Activated T-cell treated with anti-CD3 and anti-CD28 coated beads, Interleukin-2, amount 50 U/mL, for 48 hours (primary cell): ENCODE measurements at regions not wholly inside any gene's neighbourhood (a gene's known extent, or its start where the extent isn't known, plus 50 kb on each side); places are given as distances from the start of the nearest gene placed in this dataset.
"Not testable (repeated sequence)": the region's sequence is repeated elsewhere in the genome, so short reads cannot be mapped to it uniquely, and the experiment has no call there.

Source experiments
- DNase-seq, 2 experiments: peaks; one replicate each; pipeline ENCODE4 v3.0.0-alpha.2; 2020

DNA sequence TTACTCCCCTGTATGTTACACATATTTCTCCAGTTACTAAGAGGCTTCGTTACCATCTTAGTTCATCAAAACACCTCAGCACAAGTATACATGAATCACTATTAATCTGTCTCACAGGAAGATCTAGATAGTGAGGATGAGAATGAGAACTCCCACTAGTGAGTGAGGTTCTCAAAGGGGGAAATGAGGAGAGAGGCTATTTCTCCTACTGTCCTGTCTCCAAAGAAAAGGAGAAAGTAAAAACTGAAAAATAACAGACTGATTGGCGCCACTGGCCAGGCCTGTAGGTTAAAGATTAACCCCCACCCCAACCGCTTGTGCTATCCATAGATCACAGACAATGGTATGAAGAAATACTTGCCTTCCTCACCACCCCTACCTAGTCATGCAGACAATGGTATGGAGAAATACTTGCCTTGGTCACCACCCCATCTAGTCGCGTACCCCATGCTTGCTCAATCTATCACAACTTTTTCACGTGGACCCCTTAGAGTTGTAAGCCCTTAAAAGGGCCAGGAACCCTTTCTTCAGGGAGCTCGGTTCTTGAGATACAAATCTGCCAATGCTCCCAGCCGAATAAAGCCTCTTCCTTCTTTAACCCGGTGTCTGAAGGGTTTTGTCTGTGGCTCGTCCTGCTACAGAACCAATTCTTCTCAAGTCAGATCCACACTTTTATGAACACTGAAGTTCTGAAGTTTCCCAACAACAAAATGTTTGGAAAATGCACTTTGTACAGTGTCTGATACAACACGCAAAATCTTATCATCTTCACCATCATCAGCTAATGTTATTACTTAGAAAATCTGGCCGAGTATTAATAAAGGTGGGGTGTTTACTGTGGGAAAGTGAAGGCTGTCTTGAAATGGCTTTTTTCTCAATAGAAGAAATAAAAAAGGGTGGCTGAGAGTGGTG is 598.1 kb downstream of the UQCRFS1 start:
- DNase-seq = no peak

DNA sequence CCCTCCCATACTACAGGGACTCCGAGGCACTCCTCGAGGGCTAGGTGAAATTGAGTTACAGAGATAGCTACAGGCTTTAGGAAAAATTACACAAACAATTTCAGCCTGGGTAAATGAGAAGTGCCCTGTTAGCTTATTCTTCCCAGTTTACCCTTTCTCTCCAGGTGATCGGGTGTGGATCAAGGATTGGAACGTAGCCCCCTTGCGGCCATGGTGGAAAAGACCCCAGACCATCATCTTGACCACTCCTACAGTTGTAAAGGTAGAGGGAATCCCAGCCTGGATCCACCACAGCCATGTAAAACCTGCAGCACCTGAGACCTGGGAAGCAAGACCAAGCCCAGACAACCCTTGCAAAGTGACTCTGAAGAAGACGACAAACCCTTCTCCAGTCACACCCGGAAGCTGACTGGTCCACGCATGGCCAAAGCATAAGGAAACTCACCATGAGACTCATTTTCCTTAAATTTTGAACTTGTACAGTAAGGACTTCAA is 600.6 kb downstream of the UQCRFS1 start:
- no peak for DNase-seq

DNA sequence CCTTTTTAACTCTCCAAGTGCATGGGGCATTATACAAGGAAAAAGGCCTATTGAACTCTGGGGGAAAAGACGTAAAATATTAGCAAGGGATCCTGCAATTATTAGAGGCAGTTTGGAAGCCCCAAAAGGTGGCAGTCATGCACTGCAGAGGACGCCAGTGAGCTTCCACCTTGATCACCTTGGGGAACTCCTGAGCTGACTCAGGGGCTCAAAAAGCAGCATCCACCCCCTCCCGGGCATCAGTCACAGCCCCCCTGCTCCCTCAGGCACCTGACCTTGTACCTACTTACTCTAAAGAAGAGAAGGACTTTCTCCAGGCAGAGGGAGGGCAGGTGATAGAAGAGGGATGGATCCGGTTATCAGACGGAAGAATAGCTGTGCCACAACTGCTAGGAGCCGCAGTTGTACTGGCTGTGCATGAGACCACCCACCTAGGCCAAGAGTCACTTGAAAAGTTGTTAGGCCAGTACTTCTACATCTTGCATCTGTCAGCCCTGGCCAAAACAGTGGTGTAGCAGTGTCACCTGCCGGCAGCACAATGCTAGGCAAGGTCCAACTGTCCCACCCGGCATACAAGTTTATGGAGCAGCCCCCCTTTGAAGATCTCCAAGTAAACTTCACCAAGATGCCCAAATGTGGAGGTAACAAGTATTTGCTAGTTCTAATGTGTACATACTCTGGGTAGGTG is 601.6 kb downstream of the UQCRFS1 start:
- not testable (repeated sequence) for DNase-seq

DNA sequence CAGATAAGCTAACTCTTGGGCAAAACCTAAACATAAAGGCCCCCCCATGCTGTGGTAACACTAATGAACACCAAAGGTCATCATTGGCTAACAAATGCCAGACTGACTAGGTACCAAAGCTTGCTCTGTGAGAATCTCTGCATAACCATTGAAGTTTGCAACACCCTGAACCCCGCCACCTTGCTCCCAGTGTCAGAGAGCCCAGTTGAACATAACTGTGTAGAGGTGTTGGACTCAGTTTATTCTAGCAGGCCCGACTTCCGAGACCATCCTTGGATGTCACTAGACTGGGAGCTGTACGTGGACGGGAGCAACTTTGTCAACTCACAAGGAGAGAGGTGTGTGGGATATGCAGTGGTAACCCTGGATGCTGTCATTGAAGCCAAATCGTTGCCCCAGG is 602.2 kb downstream of the UQCRFS1 start:
- DNase-seq = no peak

DNA sequence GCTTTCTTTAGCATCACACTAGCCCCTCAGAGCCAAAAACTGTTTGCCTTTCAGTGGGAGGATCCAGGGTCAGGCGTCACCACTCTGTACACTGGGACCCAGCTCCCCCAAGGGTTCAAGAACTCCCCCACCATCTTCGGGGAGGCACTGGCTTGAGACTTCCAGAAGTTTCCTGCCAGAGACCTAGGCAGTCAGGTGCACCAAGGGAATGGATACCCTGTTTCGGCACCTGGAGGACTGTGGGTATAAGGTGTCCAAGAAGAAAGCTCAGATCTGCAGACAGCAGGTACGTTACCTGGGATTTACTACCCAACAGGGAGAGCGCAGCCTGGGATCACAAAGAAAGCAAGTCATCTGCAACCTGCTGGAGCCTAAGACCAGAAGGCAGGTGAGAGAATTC is 603.0 kb downstream of the UQCRFS1 start:
- DNase-seq = no peak

DNA sequence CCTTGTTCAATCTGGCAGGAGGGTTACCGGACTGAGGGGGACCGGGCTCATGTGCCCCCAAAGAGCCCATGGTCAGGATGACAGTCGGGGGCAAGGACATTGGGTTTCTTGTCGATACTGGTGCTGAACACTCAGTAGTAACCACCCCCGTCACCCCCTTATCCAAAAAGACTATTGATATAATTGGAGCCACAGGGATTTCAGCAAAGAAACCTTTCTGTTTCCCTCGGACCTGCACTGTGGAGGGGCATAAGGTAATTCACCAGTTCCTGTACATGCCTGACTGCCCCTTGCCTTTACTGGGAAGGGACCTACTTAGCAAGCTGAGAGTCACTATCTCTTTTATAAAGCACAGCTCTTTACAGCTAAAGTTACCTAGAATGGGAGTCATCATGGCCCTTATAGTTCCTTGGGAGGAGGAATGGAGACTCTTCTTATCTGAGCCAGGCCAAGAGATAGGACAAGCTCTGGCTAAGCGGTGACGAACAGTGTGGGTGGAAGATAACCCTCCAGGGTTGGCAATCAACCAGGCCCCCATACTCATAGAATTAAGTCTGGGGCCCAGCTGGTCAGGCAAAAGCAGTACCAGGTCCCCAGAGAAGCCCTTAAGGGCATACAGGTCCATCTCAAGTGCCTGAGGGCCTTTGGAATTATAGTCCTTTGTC is 603.7 kb downstream of the UQCRFS1 start:
- DNase-seq = no peak

DNA sequence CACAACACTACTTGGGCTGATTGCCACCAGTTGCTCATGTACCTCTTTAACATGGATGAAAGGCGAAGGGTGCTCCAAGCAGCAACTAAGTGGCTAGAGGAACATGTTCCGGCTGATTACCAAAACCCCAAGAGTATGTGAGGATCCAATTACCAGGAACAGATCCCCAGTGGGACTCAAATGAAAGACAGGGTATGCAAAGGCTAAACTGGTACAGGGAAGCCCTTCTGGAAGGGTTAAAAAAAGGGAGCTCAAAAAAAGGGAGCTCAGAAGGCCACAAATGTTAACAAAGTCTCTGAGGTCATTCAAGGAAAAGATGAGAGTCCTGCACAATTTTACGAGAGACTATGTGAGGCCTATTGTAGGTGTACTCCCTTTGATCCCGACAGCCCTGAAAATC is 604.7 kb downstream of the UQCRFS1 start:
- no peak for DNase-seq

DNA sequence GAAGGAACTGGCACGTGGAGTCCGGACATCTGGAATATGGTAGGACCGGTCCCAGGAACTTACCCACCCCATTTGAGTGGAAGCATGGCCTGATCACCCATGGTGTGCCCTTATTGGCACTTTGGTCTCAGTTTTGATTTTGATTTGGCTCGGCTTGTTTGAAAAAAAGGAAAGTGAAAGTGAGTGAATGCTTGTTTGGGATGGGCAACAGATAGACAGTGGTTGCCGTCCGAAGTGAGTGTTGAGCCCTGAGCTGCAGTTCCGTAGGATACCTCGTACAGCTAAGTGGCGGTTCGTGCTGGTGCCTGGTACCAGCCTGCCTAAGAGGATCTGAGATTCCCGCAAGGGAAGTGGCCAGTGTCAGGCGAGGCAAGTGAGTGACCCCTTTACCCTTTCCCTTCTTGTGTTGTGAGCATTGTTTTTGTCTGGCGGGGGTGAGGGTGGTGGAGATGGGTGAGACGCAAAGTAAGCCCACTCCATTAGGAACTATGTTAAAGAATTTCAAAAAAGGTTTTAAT is 605.8 kb downstream of the UQCRFS1 start:
- DNase-seq = no peak

DNA sequence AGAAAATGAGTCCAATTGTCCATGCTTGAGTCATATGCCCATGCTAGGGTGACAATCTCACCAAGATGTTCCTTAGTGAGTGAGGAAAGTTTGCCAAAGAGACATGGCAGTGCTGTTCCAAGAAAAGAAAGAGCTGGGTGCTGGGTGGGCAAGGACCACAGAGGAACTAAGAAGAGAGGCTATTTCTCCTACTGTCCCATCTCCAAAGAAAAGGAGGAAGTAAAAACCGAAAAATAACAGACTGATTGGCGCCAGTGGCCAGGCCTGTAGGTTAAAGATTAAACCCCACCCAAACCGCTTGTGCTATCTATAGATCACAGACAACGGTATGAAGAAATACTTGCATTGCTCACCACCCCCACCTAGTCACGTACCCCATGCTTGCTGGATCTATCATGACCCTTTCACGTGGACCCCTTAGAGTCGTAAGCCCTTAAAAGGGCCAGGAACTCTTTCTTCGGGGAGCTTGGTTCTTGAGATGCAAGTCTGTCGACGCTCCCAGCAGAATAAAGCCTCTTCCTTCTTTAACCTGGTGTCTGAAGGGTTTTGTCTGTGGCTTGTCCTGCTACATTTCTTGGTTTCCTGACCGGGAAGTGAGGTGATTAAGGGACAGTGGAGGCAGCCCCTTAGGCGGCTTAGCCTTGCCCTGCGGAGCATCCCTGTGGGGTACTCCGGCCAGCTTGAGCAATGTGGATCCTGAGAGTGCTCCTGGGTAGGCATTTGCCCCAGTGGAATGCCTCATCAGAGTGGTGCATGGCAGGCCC is 606.5 kb downstream of the UQCRFS1 start:
- DNase-seq = no peak

DNA sequence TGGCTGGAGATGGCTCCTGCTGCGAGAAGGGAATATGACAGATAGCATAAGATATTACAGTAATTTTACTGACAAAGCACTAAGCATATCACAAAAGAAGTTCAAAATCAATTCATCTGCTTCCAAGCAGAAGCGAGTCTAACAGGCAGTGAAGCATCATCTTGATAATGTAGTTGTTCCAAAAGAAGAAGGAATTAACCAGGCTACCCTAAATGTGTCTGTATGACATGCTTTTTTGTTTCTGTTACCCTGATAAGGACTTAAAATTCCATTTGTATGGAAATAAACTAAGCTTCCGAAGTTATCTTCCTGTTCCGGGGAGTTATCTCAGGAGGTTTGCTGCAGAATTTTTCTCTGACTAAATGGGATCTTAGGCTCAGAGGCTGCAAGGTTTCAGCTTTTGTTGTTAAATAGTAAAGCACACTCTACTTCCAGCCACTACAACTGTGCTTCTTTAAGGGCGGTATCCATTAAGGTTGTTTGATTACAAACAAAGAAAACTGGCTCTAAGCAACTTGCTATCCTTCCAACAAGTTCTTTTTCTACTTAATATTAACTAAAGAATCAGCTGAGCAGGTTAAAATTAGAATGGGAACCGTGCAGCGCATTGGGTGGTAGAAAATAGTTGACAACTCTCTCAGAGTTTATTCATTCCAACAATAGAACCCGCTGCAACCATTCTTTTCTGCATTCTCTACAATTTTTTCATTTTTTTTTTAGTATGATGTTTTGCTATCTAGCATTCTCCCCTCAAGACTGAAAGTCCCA is 607.3 kb downstream of the UQCRFS1 start:
- no peak for DNase-seq

DNA sequence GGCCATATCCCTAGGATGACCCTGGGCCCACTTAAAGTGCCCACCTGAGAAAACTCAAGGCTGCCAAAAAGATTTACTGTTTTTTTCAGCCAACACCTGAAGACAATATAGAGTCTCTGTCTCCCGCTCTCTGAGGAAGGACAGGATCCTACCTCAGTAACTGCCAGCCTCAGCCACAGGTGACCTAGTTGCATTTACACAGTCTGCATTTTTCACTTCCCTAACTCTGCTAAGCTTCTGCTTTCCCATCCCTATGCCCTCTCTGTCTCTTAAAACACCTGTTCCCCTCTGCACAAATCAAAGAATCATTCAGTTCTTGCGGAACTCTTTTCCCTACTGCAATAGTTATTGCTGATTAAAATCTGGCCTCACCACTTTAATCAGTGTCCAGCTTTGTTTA is 609.5 kb downstream of the UQCRFS1 start:
- DNase-seq = no peak

DNA sequence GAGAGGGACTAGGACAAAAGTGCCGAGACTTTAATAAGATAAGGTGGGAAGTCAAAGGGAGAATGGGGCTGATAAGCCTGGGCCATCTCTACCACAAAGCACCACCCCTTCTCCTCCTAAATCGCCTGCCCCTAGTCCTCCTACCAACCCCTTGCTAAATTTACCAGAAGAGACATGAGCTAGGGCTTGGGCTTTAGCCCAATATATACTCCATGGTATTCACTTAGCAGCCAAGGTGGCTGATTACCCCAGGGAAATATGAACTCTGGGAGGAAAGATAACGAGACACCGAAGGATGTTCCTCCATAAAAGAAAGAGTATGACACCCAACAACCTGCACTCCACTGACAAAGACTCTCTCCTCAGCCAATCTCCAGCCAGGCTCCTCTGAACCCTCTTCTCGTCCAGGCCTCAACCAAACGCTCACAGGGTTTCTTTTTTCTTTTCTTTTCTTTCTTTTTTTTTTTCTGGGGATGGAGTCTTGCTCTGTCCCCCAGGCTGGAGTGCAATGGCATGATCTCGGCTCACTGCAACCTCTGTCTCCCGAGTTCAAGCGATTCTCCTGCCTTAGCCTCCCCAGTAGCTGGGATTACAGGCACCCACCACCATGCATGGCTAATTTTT is 610.2 kb downstream of the UQCRFS1 start:
- no peak for DNase-seq

DNA sequence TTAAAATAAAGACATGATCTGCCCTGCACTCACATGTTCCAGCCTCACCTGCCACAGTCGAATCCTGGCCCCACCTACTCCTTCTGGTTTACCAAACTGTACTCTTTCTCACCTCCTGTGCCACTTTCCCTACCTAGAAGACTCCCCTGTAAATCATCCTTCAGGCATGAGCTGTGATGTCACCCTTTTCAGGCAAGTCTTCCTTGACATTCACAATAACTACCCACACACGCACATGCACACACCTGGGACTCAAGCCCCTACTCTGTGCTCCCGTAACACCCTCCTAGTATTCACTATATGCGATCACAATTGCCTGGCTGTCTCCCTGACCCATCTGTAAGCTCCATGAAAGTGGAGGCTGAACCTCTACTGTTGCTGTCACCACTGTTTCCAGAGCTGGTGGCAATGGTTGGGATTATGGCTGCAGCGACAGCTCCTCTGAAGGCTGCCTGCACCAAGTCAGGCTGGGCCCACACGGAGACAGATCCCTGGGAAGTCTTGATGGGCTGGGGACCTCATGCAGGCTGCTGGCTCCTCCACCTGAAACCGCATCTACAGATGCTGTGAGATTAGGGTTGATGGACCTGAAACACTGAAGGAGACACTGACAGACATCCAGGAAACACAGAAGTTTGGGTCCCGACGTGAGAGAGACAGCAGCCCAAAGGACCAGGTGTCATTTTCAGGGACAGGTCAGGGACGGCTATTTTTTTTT is 611.1 kb downstream of the UQCRFS1 start:
- no peak for DNase-seq

DNA sequence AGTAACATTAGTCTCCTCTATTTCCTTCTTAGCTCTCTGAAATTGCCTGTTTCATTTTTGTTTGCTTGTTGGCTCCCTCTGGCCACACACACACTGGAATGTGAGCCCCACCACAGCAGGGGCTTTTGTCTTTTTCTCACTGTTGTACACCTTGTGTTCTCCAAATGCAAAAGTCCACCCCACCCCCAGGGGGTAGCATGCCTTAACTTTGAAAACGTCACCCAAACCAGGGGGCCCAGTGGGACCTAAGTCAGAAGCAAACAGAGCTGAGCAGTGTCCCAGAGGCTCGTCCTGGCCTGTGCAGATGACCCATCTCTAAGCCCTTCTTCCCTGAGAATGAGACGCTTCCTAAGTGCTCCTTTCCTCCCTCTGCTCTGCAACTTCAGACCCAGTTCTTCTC is 614.1 kb downstream of the UQCRFS1 start:
- no peak for DNase-seq

DNA sequence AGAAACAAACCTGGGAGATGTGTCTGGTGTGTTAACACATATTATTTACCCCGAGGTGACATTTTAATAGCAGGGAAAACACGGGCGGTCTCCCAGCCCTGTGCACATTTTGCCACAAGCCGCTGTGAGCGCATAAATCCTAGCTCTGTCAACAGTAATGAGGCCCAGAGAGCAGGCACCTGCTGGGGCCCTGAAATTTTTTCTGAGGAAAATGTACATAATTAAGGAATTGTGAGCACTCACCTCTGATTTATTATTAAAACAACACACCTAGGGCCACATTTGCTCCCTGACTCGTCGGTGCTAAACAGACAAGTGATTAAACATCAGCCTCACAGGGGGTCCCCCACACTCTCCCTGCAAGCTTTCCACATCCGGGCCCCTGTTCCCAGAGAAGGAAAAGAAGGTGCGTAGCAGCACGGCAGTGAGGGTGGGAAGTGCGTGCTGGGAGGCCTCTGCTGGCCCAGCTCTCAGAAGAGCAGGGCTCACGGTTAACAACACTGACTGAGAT is 616.3 kb downstream of the UQCRFS1 start:
- no peak for DNase-seq

DNA sequence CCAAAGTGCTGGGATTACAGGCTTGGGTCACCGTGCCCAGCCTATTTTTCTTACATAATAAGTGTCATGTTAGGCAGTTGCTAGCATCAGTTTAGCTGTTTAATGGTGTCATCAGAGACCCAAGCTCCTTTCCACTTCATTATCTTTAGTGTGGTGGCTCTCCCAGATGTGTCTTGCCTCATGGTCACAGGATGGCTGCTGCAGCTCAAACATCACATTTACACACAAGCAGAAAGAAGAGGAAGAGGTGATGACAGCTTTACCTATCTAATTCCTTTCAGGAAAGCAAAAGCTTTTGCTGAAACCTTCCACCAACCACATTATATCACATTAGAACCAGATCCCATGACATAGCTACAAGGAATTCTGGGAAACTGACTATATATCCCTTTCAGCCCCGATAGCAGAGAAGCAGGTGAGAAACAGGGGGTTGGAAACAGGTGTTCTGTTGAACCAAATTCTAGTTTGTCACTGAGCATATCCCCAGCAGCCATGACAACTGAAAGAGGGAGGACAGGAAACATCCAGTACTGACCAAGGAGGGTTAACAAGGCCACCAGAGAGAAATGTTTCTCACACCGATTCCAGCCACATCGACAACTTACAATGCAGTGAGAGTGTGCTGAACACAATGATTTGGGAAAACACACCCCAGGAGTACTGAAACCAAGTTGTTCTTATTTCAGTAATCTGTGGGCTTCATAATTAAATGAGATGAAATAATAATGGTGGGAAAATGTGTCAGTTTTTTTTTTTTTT is 617.0 kb downstream of the UQCRFS1 start:
- DNase-seq = no peak

DNA sequence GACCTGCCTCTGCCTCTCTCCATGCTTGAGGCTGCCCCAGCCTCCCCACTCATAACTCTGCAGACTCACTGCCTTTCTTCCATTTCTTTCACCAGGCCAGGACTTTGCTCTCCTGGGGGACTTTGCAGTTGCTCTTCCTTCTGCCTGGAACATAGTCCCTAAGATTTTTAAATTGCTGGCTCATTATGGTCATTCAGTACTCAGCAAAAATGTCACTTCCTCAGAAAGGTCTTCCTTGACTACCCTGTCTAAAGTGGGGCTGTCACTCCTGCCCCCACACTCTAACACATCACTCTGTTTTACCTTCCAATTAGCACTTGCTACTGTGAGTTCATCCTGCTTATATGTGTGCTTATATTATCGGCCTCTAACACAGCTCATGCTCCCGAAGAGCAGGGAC is 618.2 kb downstream of the UQCRFS1 start:
- no peak for DNase-seq

DNA sequence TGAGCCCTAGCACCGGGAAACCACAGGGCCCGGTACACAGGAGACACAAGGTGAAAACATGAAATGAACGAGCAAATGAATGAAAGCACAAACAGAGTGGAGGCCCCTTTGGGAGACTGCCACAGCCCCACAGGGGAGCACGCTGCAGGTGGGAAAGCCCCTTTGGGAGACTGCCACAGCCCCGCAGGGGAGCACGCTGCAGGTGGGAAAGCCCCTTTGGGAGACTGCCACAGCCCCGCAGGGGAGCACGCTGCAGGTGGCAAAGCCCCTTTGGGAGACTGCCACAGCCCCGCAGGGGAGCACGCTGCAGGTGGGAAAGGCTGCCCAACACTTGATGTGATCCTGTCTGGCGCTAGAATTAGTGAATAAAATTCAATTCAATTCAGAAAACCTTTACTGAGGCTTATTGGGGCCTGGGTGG is 623.0 kb downstream of the UQCRFS1 start:
- DNase-seq = not testable (repeated sequence)

DNA sequence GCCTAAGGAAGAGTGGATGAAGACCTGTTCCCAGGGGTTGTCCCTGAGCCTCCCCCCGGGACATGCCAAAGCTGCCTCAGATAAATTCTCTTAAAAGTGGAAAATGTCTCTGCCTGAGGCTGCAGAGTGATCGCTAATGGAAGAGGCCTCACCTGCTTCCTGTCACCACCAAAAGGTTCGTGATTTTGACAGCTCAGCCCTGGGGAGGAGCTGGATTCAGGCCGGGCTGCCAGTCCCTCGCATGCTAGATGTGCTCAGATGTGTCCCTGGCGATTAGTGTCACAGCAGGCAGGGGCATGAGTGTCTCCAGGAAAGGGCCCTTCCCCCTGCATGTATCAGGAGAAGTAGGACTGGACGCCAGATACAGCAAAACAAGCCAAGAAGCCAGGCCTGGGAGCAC is 626.5 kb downstream of the UQCRFS1 start:
- no peak for DNase-seq

DNA sequence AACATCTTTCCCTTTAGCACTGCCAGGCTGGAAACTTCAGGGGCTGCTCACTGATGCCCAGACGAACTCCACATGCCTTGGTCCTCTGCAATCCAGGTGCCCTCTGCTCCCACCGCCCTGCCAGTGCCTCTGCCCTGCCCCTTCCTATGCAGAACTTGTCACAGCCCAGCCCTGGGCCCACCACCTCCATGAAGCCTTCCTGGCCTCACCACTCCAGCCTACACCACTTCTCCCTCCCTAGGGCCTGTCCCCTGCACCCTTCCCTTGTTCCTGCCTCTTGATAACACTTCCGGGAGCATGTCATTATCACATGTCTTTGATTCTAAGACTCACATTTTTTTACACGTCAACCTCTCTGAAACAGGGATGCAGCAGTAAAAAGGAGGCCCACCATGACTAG is 627.2 kb downstream of the UQCRFS1 start:
- no peak for DNase-seq
